Keratinocyte (primary cell): ENCODE measurements at regions not wholly inside any gene's neighbourhood (a gene's known extent, or its start where the extent isn't known, plus 50 kb on each side); places are given as distances from the start of the nearest gene placed in this dataset.

Experiments used
- DNase-seq: peaks from one replicate; pipeline ENCODE4 v3.0.0-alpha.2; 2011; ENCODE audit warnings: low read depth, missing footprints, low spot score
- FAIRE-seq: peaks from 2 replicates; lab custom pipeline; 2011; peaks lifted over from hg19 to GRCh38; lab: Jason Lieb, UNC
- H2AFZ ChIP-seq: 2 replicates; pipeline ENCODE4 v1.6.0; 2012; ENCODE audit warnings: low read length, control low read depth, inconsistent platforms; ENCODE audit not compliant: control insufficient read depth
- H3K27ac ChIP-seq: 2 replicates; pipeline ENCODE4 v1.5.1; 2011; ENCODE audit warnings: low read length; ENCODE audit not compliant: control insufficient read depth, insufficient read depth
- H3K27me3 ChIP-seq: 3 replicates; pipeline ENCODE4 v1.6.0; 2011; ENCODE audit warnings: low read length; ENCODE audit not compliant: control insufficient read depth, insufficient read depth; ENCODE audit errors: extremely low read depth
- H3K36me3 ChIP-seq, 2 experiments: 2 replicates in 1 of 2; 3 replicates in 1 of 2; pipeline ENCODE4 v1.5.1; 2011; ENCODE audit warnings: low read length in 2 of 2, mild to moderate bottlenecking in 1 of 2; ENCODE audit not compliant: control insufficient read depth in 2 of 2, insufficient read depth in 2 of 2; ENCODE audit errors: extremely low read depth in 1 of 2
- H3K4me1 ChIP-seq: 3 replicates; pipeline ENCODE4 v1.5.1; 2011; ENCODE audit warnings: low read length; ENCODE audit not compliant: control insufficient read depth, insufficient read depth; ENCODE audit errors: extremely low read depth
- H3K4me2 ChIP-seq: 3 replicates; pipeline ENCODE4 v1.6.0; 2011; ENCODE audit warnings: low read depth, low read length; ENCODE audit not compliant: control insufficient read depth, insufficient read depth; ENCODE audit errors: extremely low read depth
- H3K4me3 ChIP-seq, 3 experiments: fragments of 200-600 bp in 1 of 3; sonication (generic) in 1 of 3; 2 replicates in 2 of 3; 3 replicates in 1 of 3; pipeline ENCODE4 v1.5.1; 2011 to 2016; ENCODE audit warnings: low read length in 3 of 3, mild to moderate bottlenecking in 3 of 3, control low read depth in 2 of 3, inconsistent platforms in 1 of 3, low read depth in 1 of 3, mixed read lengths in 1 of 3, mixed run types in 1 of 3, moderate library complexity in 1 of 3; ENCODE audit not compliant: control insufficient read depth in 2 of 3, insufficient read depth in 2 of 3; ENCODE audit errors: extremely low read depth in 1 of 3
- H3K79me2 ChIP-seq: 2 replicates; pipeline ENCODE4 v1.6.0; 2012; ENCODE audit warnings: low read length; ENCODE audit not compliant: control insufficient read depth, insufficient read depth
- H3K9ac ChIP-seq: 3 replicates; pipeline ENCODE4 v1.6.0; 2011; ENCODE audit warnings: low read length; ENCODE audit not compliant: control insufficient read depth, insufficient read depth; ENCODE audit errors: extremely low read depth
- H3K9me1 ChIP-seq: 3 replicates; pipeline ENCODE4 v1.6.0; 2011; ENCODE audit warnings: low read length; ENCODE audit not compliant: control insufficient read depth, insufficient read depth; ENCODE audit errors: extremely low read depth
- H3K9me3 ChIP-seq: 2 replicates; pipeline ENCODE4 v1.5.1; 2012; ENCODE audit warnings: low read depth, low read length; ENCODE audit not compliant: control insufficient read depth
- H4K20me1 ChIP-seq: 3 replicates; pipeline ENCODE4 v1.6.0; 2011; ENCODE audit warnings: low read length; ENCODE audit not compliant: control insufficient read depth, insufficient read depth; ENCODE audit errors: extremely low read depth
- CTCF ChIP-seq, 3 experiments: IDR thresholded peaks in 1 of 3; conservative IDR thresholded peaks in 1 of 3; optimal IDR thresholded peaks in 1 of 3; 2 replicates in 2 of 3; 3 replicates in 1 of 3; pipeline versions ENCODE3 to v1.5.1; 2011; ENCODE audit warnings: low read length in 3 of 3, mild to moderate bottlenecking in 3 of 3, moderate library complexity in 2 of 3, control low read depth in 1 of 3, inconsistent platforms in 1 of 3; ENCODE audit not compliant: insufficient read depth in 2 of 3; ENCODE audit errors: extremely low read depth in 1 of 3
- EZH2 ChIP-seq: IDR thresholded peaks from one replicate; pipeline ENCODE4 v1.6.1; 2012; ENCODE audit warnings: inconsistent platforms, mild to moderate bottlenecking, low read length, moderate library complexity
- dilution Hi-C: fragments of 300-500 bp; cut with MboI; formaldehyde crosslinking; loops from one replicate; pipeline ENCODE4 v1.7.0; 2020; ENCODE audit warnings: low sequenced_read_pairs; ENCODE audit not compliant: extremely low pct_ligation_motif_present

- Histone ChIP-seq H3K4me2 (no peak overlapping the region), H3K9me1 (no peaks in the 10 kb centered on the region), H3K4me1 (no peaks in the 10 kb centered on the region), H2AFZ (no peak overlapping the region), H3K36me3 (no peaks in the 10 kb centered on the region), H3K4me3 (no peak overlapping the region), H3K27me3 (no peaks in the 10 kb centered on the region), H3K9me3 (no peaks in the 10 kb centered on the region), H4K20me1 (no peaks in the 10 kb centered on the region), H3K79me2 (no peaks in the 10 kb centered on the region), H3K27ac (no peak overlapping the region), H3K9ac (no peak overlapping the region)
- FAIRE-seq: no peak
- dilution Hi-C loops: no loop called here
- no peak for TF ChIP-seq CTCF (optimal IDR thresholded peaks at IDR 0.05 in 1 of 3, IDR thresholded peaks at IDR 0.05 in 1 of 3, conservative IDR thresholded peaks at IDR 0.05 in 1 of 3; ENCODE audit: extremely low read depth in 1 of 3, insufficient read depth in 2 of 3, low read length in 3 of 3)
- TF ChIP-seq EZH2: no peak
- no peak for DNase-seq
Observed at GRCh38 chr13:84211048-84211447, 328.8 kb upstream of the SLITRK1 start.

GRCh38 chr13:84208246-84208910, 326.1 kb upstream of the SLITRK1 start:
- TF ChIP-seq CTCF (optimal IDR thresholded peaks at IDR 0.05 in 1 of 3, IDR thresholded peaks at IDR 0.05 in 1 of 3, conservative IDR thresholded peaks at IDR 0.05 in 1 of 3; ENCODE audit: extremely low read depth in 1 of 3, insufficient read depth in 2 of 3, low read length in 3 of 3): no peak
- TF ChIP-seq EZH2: no peak
- dilution Hi-C loops: no loop called here
- H3K9me1 ChIP-seq: no peaks in the 10 kb centered on the region
- no peak overlapping the region for H3K9ac ChIP-seq
- H2AFZ ChIP-seq: no peak overlapping the region
- FAIRE-seq (no peak), DNase-seq (no peak)
- H3K4me2 ChIP-seq: no peak overlapping the region
- H3K4me3 ChIP-seq: no peak overlapping the region
- no peaks in the 10 kb centered on the region for H3K36me3 ChIP-seq
- no peaks in the 10 kb centered on the region for H4K20me1 ChIP-seq
- H3K79me2 ChIP-seq: no peaks in the 10 kb centered on the region
- H3K4me1 ChIP-seq: no peaks in the 10 kb centered on the region
- H3K27me3 ChIP-seq: no peaks in the 10 kb centered on the region
- no peaks in the 10 kb centered on the region for H3K9me3 ChIP-seq
- H3K27ac ChIP-seq: no peak overlapping the region
